ENCODE measurements at regions not wholly inside any gene's neighbourhood (a gene's known extent, or its start where the extent isn't known, plus 50 kb on each side); places are given as distances from the start of the nearest gene placed in this dataset.

- no peaks in the 10 kb centered on the region for H3K9me3 ChIP-seq (ENCODE audit: insufficient read depth, low read length)
- no peaks in the 10 kb centered on the region for H3K36me3 ChIP-seq (ENCODE audit: insufficient read depth, insufficient read length, low read length)
- no peaks in the 10 kb centered on the region for H3K4me1 ChIP-seq (ENCODE audit: insufficient read depth, insufficient read length)
- H3K9ac ChIP-seq (ENCODE audit: insufficient read length, low read depth), result no peak overlapping the region
- no peak overlapping the region for H3K4me3 ChIP-seq (ENCODE audit: insufficient read length, low read depth)
- H3K27me3 ChIP-seq (ENCODE audit: insufficient read depth, insufficient read length), result no peaks in the 10 kb centered on the region
- TF ChIP-seq SUZ12 (IDR thresholded peaks at IDR 0.05; ENCODE audit: extremely low read depth, insufficient read depth, insufficient read length), result no peak
- TF ChIP-seq YY1 (IDR thresholded peaks at IDR 0.05; ENCODE audit: insufficient read depth, insufficient read length), result no peak
- TF ChIP-seq ZNF274 (IDR thresholded peaks at IDR 0.05; ENCODE audit: low read depth, low read length), result no peak
- DNase-seq (ENCODE audit: low read depth, low spot score), result no peak
These were observed 508.5 kb downstream of the RAB38 start for GRCh38 chr11:87666730-87667129.

- Histone ChIP-seq H3K27me3 (ENCODE audit: insufficient read depth, insufficient read length) (no peaks in the 10 kb centered on the region), H3K36me3 (ENCODE audit: insufficient read depth, insufficient read length, low read length) (no peaks in the 10 kb centered on the region), H3K4me1 (ENCODE audit: insufficient read depth, insufficient read length) (no peaks in the 10 kb centered on the region), H3K4me3 (ENCODE audit: insufficient read length, low read depth) (no peak overlapping the region), H3K9me3 (ENCODE audit: insufficient read depth, low read length) (no peaks in the 10 kb centered on the region), H3K9ac (ENCODE audit: insufficient read length, low read depth) (no peak overlapping the region)
- DNase-seq (ENCODE audit: low read depth, low spot score), result no peak
- TF ChIP-seq ZNF274 (IDR thresholded peaks at IDR 0.05; ENCODE audit: low read depth, low read length), result no peak
- no peak for TF ChIP-seq SUZ12 (IDR thresholded peaks at IDR 0.05; ENCODE audit: extremely low read depth, insufficient read depth, insufficient read length)
- TF ChIP-seq YY1 (IDR thresholded peaks at IDR 0.05; ENCODE audit: insufficient read depth, insufficient read length), result no peak
These were observed 513.0 kb downstream of the RAB38 start for GRCh38 chr11:87662287-87662686.

- H3K36me3 ChIP-seq (ENCODE audit: insufficient read depth, insufficient read length, low read length), result no peaks in the 10 kb centered on the region
- TF ChIP-seq YY1 (IDR thresholded peaks at IDR 0.05; ENCODE audit: insufficient read depth, insufficient read length) (no peak), SUZ12 (IDR thresholded peaks at IDR 0.05; ENCODE audit: extremely low read depth, insufficient read depth, insufficient read length) (no peak), ZNF274 (IDR thresholded peaks at IDR 0.05; ENCODE audit: low read depth, low read length) (no peak)
- no peaks in the 10 kb centered on the region for H3K9me3 ChIP-seq (ENCODE audit: insufficient read depth, low read length)
- no peaks in the 10 kb centered on the region for H3K4me1 ChIP-seq (ENCODE audit: insufficient read depth, insufficient read length)
- H3K27me3 ChIP-seq (ENCODE audit: insufficient read depth, insufficient read length), result no peaks in the 10 kb centered on the region
- H3K9ac ChIP-seq (ENCODE audit: insufficient read length, low read depth), result no peak overlapping the region
- no peak for DNase-seq (ENCODE audit: low read depth, low spot score)
- no peak overlapping the region for H3K4me3 ChIP-seq (ENCODE audit: insufficient read length, low read depth)
These were observed 514.1 kb downstream of the RAB38 start for GRCh38 chr11:87660926-87661660.

DNA sequence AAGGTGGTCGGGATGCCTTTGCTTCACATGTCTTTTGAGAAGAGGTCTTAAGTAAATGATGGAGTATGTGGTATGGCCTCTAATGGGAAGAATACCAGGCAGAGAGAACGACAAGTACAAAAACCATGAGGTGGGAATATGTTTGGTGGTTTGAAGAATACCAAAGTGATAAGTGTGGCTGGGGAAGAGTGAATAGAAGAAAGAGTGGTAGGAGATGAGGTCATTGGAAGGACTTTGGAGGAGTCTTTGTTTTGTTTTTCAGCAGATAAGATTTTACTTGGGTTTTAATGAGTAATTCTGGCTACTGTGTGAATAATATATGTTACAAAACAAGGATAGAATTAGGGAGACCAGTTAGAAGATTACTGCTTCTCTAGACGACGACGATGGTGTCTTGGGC, 515.4 kb downstream of the RAB38 start:
- no peak for TF ChIP-seq ZNF274 (IDR thresholded peaks at IDR 0.05; ENCODE audit: low read depth, low read length)
- TF ChIP-seq SUZ12 (IDR thresholded peaks at IDR 0.05; ENCODE audit: extremely low read depth, insufficient read depth, insufficient read length), result no peak
- no peak for TF ChIP-seq YY1 (IDR thresholded peaks at IDR 0.05; ENCODE audit: insufficient read depth, insufficient read length)
- H3K4me3 ChIP-seq (ENCODE audit: insufficient read length, low read depth), result no peak overlapping the region
- H3K36me3 ChIP-seq (ENCODE audit: insufficient read depth, insufficient read length, low read length), result no peaks in the 10 kb centered on the region
- DNase-seq (ENCODE audit: low read depth, low spot score), result no peak
- H3K4me1 ChIP-seq (ENCODE audit: insufficient read depth, insufficient read length), result no peaks in the 10 kb centered on the region
- H3K27me3 ChIP-seq (ENCODE audit: insufficient read depth, insufficient read length), result no peaks in the 10 kb centered on the region
- H3K9me3 ChIP-seq (ENCODE audit: insufficient read depth, low read length), result no peaks in the 10 kb centered on the region
- no peak overlapping the region for H3K9ac ChIP-seq (ENCODE audit: insufficient read length, low read depth)

DNA sequence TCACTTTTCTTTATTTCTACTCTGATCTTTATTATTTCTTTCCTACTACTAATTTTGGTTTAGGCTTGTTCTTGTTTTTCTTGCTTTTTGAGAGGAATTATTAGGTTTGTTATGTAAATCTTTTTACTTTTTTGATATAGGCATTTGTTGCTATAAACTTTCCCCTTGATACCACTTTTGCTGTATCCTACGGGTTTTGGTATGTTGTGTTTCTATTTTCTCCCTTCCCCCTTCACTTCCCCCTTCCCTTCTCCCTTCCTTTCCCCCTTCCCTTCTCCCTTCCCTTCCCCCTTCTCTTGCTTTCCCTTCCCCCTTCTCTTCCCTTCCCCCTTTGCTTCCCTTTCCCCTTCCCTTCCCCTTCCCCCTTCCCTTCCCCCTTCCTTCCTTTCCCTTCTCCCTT, 529.6 kb downstream of the RAB38 start:
- H3K4me3 ChIP-seq (ENCODE audit: insufficient read length, low read depth), result no peak overlapping the region
- TF ChIP-seq SUZ12 (IDR thresholded peaks at IDR 0.05; ENCODE audit: extremely low read depth, insufficient read depth, insufficient read length) (no peak), YY1 (IDR thresholded peaks at IDR 0.05; ENCODE audit: insufficient read depth, insufficient read length) (no peak), ZNF274 (IDR thresholded peaks at IDR 0.05; ENCODE audit: low read depth, low read length) (no peak)
- no peaks in the 10 kb centered on the region for H3K4me1 ChIP-seq (ENCODE audit: insufficient read depth, insufficient read length)
- no peak overlapping the region for H3K9ac ChIP-seq (ENCODE audit: insufficient read length, low read depth)
- H3K36me3 ChIP-seq (ENCODE audit: insufficient read depth, insufficient read length, low read length), result no peaks in the 10 kb centered on the region
- no peaks in the 10 kb centered on the region for H3K27me3 ChIP-seq (ENCODE audit: insufficient read depth, insufficient read length)
- no peaks in the 10 kb centered on the region for H3K9me3 ChIP-seq (ENCODE audit: insufficient read depth, low read length)
- DNase-seq (ENCODE audit: low read depth, low spot score), result no peak

- Histone ChIP-seq H3K4me3 (ENCODE audit: insufficient read length, low read depth) (no peak overlapping the region), H3K9me3 (ENCODE audit: insufficient read depth, low read length) (no peaks in the 10 kb centered on the region), H3K27me3 (ENCODE audit: insufficient read depth, insufficient read length) (no peaks in the 10 kb centered on the region), H3K9ac (ENCODE audit: insufficient read length, low read depth) (no peak overlapping the region), H3K36me3 (ENCODE audit: insufficient read depth, insufficient read length, low read length) (no peaks in the 10 kb centered on the region), H3K4me1 (ENCODE audit: insufficient read depth, insufficient read length) (no peaks in the 10 kb centered on the region)
- DNase-seq (ENCODE audit: low read depth, low spot score), result no peak
- TF ChIP-seq ZNF274 (IDR thresholded peaks at IDR 0.05; ENCODE audit: low read depth, low read length) (no peak), SUZ12 (IDR thresholded peaks at IDR 0.05; ENCODE audit: extremely low read depth, insufficient read depth, insufficient read length) (no peak), YY1 (IDR thresholded peaks at IDR 0.05; ENCODE audit: insufficient read depth, insufficient read length) (no peak)
These were observed 535.4 kb downstream of the RAB38 start for GRCh38 chr11:87639753-87640364.

DNA sequence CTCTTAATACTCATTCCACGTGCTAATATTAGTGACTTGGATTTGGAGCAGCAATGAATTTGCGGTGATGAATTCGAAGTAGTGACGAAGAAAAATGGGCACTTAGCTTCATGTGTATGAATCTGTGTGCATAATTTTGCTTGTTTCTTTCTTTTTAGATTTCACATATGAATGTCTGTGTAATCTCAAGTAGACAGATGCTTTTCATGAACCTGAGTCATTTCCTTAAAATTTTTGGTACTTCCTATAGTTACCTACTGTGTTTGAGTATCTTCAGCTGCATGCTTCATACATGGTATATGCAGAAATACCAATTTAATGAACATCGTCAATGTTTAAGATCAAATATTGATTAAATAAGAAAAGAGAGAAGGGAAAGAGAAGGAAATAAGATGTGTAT, 540.2 kb downstream of the RAB38 start:
- TF ChIP-seq YY1 (IDR thresholded peaks at IDR 0.05; ENCODE audit: insufficient read depth, insufficient read length) (no peak), SUZ12 (IDR thresholded peaks at IDR 0.05; ENCODE audit: extremely low read depth, insufficient read depth, insufficient read length) (no peak), ZNF274 (IDR thresholded peaks at IDR 0.05; ENCODE audit: low read depth, low read length) (no peak)
- Histone ChIP-seq H3K27me3 (ENCODE audit: insufficient read depth, insufficient read length) (no peaks in the 10 kb centered on the region), H3K9me3 (ENCODE audit: insufficient read depth, low read length) (no peaks in the 10 kb centered on the region), H3K4me3 (ENCODE audit: insufficient read length, low read depth) (no peak overlapping the region), H3K4me1 (ENCODE audit: insufficient read depth, insufficient read length) (no peaks in the 10 kb centered on the region), H3K36me3 (ENCODE audit: insufficient read depth, insufficient read length, low read length) (no peaks in the 10 kb centered on the region), H3K9ac (ENCODE audit: insufficient read length, low read depth) (no peak overlapping the region)
- DNase-seq (ENCODE audit: low read depth, low spot score), result no peak
